ENCODE measurements at regions not wholly inside any gene's neighbourhood (a gene's known extent, or its start where the extent isn't known, plus 50 kb on each side); places are given as distances from the start of the nearest gene placed in this dataset.

GRCh38 chr21:27058673-27059605 lies 92.1 kb upstream of the ADAMTS5 start:
- Histone ChIP-seq H3K36me3 (ENCODE audit: control insufficient read depth in 2 of 2, extremely low read depth in 1 of 2, insufficient read depth in 2 of 2, low read length in 2 of 2) (no peaks in the 10 kb centered on the region), H3K9ac (replicated peaks; ENCODE audit: extremely low read depth, insufficient read depth, low read length) (no peak overlapping the region), H3K9me1 (replicated peaks; ENCODE audit: control insufficient read depth, extremely low read depth, insufficient read depth, low read length) (no peaks in the 10 kb centered on the region), H4K20me1 (replicated peaks; ENCODE audit: control insufficient read depth, extremely low read depth, insufficient read depth, low read length) (no peaks in the 10 kb centered on the region), H3K4me3 (replicated peaks in 1 of 3; ENCODE audit: insufficient read depth in 1 of 3, low read depth in 1 of 3, low read length in 3 of 3) (no peak overlapping the region), H3K9me3 (replicated peaks; ENCODE audit: control insufficient read depth, insufficient read depth, low read length) (no peaks in the 10 kb centered on the region), H3K79me2 (ENCODE audit: control insufficient read depth, insufficient read depth, low read length) (no peaks in the 10 kb centered on the region), H2AFZ (ENCODE audit: low read depth, low read length) (no peak overlapping the region), H3K4me2 (ENCODE audit: insufficient read depth, low read length) (no peak overlapping the region), H3K4me1 (ENCODE audit: control insufficient read depth, extremely low read depth, insufficient read depth, low read length) (no peaks in the 10 kb centered on the region), H3K27ac (ENCODE audit: insufficient read depth, low read depth, low read length) (no peak overlapping the region), H3K27me3 (ENCODE audit: control insufficient read depth in 2 of 2, insufficient read depth in 2 of 2, low read length in 2 of 2) (no peaks in the 10 kb centered on the region)
- ChIA-PET CTCF (no interaction called here), POLR2A (no interaction called here)
- intact Hi-C loops (cut with micrococcal nuclease), result no loop called here
- dilution Hi-C loops (cut with MboI; ENCODE audit: extremely low pct_ligation_motif_present, low sequenced_read_pairs), result no loop called here
- DNase-seq (ENCODE audit: low read depth, low spot score) (no peak), FAIRE-seq (no peak)
- no TSS peak for BruUV-seq (replicated peaks)
- TF ChIP-seq POLR2AphosphoS5 (IDR thresholded peaks at IDR 0.05; ENCODE audit: insufficient read depth, low read depth, low read length), result no peak
- no peak for TF ChIP-seq POLR2A (IDR thresholded peaks at IDR 0.05; ENCODE audit: low read depth, low read length)
- no peak for TF ChIP-seq FOS (IDR thresholded peaks at IDR 0.05; ENCODE audit: borderline replicate concordance, insufficient read depth, low read length)
- TF ChIP-seq GATA2 (IDR thresholded peaks at IDR 0.05; ENCODE audit: insufficient read depth, insufficient read length, low read depth, low read length), result no peak
- no peak for TF ChIP-seq MAX (IDR thresholded peaks at IDR 0.05; ENCODE audit: insufficient read depth, insufficient read length)
- no peak for TF ChIP-seq EZH2 (IDR thresholded peaks at IDR 0.05; ENCODE audit: borderline replicate concordance, low read depth, low read length, severe bottlenecking)
- TF ChIP-seq JUN (IDR thresholded peaks at IDR 0.05; ENCODE audit: borderline replicate concordance, insufficient read depth, insufficient read length, low read depth), result no peak
- no peak for TF ChIP-seq MYC (IDR thresholded peaks at IDR 0.05; ENCODE audit: low read depth, low read length)
- TF ChIP-seq CTCF (IDR thresholded peaks at IDR 0.05; ENCODE audit: extremely low read depth in 1 of 2, insufficient read depth in 1 of 2, low read depth in 1 of 2, low read length in 2 of 2), result no peak
